Limb (tissue), 2 donors: ENCODE measurements at regions not wholly inside any gene's neighbourhood (a gene's known extent, or its start where the extent isn't known, plus 50 kb on each side); places are given as distances from the start of the nearest gene placed in this dataset.
"Not testable (repeated sequence)": the region's sequence is repeated elsewhere in the genome, so short reads cannot be mapped to it uniquely, and the experiment has no call there.

Experiments used
- DNase-seq, 2 donors: peaks; one replicate each; pipeline ENCODE4 v3.0.0-alpha.2; 2016; ENCODE audit errors: extremely low spot score in 2 of 2

DNA sequence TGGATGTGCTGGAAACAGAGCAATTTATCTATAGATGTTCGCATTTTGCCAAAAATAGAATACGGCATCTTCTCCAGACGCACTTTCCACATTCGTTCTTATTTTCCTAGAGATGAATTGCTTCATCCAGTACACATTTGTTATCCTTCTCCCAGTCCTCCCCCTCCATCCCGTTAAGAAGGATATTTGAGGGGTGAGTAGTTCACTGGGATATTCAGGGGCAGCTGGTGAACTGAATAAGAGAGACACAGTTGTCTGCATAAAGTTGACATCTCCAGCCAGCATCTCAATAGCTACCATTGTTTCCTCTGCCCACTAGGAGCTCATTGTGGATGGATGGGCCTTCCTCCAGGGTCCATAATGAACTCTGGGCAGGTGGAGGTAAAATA, 456.8 kb upstream of the NRP1 start:
- DNase-seq: peak in 1 of 2 donors; percentile 5

DNA sequence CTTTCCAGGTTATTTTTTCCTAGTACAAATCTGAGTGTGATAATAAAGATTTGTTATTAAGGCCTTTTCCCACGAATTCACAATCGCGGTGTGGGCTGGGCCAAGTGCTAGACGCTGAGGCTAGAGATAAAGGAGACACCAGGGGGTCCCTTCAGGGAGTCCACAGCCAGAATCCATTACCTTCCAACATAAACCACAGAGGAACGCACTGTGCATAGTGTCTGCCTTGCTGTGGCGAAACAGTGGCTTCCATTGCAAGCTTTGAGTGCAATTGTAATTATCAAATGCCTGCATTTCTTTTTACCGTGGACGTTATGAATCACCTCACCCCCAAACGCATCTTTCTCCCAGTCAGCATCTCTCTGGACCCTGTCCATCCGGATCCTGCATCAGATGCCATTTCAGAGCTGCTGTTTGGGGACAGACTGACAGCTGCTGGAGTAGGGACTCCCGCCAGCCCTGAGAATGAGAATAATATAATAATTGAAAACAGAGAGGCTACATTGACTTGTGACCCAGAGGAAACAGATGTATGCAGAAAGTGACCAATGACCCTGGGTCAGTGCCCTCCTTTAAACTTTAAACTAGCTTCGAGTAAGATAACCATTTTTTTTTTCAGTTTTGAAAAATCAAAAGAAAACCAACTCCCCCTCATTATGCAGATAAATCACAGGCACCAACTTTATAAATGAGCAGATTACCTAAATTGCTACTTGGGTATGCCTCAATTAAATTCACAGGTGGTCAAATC, 456.2 kb upstream of the NRP1 start:
- DNase-seq: no peak

DNA sequence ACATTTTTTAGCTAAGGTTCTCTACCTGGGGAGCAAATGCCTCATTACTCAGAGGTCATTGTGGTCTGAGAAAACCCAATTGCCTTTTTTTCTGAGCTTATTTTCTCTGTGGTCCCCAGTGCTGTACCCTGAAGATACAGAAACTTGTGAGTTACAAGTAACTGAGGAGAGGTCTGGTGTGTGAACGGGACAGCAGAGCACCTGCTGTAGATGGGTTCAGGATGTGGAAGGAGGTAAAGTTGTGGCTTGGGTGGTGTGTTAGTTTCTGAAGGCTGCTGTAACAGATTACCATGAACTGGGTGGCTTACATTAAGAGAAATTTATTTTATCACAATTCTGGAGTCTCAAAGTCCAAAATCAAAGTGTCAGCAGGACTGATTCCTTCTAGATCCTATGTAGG, 449.1 kb upstream of the NRP1 start:
- no peak for DNase-seq

DNA sequence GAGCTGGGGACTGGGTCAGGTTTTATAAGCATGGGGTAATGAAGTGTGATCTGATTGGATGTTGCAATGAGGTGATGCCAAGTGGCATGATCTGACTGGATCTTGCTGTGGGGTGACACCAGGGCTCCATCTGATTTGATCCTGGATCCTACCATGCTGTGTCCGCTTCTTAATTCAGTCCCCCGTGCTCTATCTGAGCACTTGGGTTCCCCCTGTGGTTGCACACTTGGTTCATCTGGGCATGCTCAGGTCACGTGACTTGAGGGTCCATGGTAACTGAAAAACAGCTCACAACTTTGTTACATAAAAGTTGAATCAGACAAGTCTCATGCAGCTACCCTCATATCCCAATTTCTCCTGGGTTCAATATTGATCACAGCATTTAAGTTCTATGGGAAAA, 448.6 kb upstream of the NRP1 start:
- no peak for DNase-seq

DNA sequence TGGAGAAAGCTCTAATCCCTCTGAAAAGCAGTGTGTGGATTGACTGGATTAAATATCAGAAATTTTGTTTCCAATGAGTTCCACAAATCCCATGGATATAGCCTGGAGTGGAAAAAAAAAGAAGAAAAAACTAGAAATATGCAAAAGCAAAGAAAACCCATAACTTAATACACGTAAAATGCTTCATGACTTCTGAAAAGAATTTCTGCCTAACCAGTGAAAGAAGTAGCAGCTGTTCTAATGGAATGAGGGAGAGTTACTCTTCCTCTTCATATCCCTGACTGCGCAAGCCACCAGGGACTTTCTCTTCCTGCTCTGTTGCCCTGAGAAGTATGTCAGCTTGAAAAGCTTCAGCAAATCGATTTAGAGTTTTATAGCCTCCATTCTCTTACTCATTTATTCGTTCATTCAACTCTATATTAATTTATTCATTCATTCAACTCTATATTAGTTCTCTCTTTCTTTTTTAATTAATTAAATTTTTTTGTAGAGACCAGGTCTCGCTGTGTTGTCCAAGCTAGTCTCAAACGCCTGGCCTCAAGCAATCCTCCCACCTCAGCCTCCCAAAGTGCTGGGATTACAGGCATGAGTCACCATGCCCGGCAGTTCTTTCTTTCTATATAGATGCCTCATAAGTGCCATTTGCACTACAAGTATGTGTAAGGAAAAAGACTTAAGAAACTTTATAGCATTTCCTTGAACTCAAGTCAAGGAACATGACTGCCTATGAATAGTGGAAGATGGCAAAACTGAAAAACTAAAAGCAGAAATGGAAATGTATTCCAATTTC, 447.3 kb upstream of the NRP1 start:
- peak in 1 of 2 donors; percentile 56 for DNase-seq

DNA sequence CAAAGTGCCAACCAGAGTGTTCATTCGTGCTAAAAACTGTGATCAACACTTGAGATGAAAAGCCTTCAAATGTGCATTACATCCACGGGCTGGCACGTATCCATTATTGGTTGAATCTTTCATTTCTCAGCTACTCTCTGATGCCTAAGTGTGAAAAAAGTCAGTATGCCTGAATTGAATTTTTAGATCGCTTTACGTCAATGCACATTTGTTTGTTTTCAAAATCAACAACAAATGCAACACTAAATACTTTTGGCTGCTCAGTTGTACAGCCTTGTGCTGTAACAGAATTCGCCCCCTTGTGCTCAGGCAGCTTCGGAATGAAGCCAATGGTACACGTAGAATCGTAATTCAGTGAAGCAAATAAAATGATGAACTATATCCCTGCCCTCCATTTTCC, 446.5 kb upstream of the NRP1 start:
- no peak for DNase-seq

DNA sequence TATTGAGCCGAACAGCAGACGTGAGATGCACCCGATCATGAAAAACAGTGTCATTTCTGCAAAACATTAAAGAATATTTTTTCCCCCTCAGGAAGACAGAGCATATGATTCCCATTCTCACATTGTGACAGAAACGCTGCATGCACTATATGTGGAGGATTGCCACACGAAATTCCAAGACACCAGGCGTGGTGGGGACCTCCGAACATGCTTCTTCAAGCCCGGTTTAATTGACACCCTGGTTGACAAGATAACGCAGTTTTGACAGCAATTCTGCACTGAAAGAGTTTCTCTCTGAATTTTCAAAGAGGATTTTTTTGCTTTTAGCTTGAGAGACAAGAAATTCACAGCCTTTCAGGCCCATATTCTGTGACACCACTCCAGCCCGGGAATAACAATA, 442.8 kb upstream of the NRP1 start:
- no peak for DNase-seq

DNA sequence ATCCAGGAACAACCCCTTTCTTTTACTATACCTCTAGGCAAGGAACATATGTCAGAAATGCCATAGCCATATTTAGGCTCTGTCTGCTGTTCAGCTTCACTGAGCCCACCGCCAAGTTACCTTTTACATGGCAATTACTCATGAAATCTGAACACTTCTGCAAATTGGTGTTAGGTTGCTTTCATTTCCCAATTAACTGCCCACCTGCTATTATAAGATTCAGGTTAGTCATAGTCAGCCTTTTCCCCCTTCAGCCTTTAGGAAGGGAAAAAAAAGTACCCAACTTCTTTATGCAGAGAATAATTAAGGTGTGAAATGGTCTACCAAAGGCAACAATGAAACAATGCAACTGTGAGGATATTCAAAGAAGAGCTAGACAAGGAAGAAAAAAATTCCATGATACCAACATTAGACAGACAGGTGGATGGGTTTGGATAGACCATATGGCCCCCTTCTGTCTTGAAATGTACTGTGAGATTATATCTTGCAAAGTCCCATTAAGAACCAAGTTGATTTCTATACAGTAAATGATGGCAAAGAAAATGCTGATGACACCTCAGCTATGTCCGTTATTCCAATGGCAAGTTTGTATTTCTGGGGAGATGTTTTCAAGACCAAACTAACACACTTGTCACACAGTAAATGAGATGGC, 442.1 kb upstream of the NRP1 start:
- DNase-seq: no peak

DNA sequence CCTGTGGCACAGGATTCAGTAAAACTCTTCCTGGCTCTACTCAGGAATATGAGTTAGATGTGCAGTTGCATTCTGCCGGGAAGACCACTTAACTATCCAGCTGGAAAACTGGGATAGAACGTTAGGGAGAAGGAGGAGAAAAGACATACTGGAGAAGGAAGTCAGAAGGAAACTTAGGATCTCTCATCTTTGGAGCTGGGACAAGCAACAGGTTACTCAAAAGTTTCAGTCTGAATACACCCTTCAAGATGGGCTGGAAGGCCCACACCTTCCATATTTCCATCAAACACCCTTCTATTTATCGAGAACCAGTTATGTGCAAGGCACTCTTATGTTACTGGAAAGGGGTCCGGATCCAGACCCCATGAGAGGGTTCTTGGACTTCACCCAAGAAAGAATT, 440.4 kb upstream of the NRP1 start:
- DNase-seq: no peak

DNA sequence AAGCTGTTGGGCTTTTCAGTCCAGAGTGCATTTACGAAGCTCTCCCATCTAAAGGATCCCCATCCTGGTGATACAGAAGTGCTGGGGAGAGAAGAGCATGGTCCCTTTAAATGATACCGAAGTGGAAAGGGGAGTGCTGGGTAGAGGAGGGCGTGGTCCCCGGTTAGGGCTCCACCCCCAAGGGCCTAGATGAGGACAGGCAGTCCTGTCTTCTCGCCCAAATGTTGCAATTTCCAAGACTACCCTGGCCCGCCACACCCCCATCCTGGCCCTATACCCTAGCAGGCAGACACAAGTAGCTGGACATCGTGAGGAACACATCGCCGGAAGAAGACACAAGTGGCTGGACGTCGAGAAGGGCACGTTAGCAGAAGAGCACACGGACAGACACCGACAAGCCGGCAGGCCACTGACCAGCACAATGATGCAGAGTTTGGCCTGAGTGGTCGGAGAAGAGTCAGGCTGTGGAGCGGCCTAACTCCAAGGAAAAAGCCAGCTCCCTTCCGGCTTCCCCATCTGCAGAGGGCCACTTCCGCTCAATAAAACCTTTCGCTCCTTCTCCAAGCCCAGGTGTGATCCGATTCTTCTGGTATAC, 439.5 kb upstream of the NRP1 start:
- no peak for DNase-seq

DNA sequence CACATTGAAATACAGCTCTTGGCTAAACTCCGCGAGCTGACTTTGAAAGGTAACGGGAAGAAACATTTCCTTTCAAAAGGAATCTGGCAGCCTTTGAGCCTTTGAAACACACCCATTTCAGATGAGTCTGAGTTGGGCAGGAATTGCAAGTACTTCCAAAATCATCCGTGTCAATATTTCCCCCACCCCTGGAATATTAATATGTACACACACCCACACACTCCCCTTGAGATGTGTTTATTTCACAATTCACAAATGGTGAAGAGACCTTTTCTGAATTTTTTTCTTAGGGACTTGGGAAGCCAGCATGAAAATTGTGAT, 438.7 kb upstream of the NRP1 start:
- DNase-seq: peak in 1 of 2 donors; percentile 54

DNA sequence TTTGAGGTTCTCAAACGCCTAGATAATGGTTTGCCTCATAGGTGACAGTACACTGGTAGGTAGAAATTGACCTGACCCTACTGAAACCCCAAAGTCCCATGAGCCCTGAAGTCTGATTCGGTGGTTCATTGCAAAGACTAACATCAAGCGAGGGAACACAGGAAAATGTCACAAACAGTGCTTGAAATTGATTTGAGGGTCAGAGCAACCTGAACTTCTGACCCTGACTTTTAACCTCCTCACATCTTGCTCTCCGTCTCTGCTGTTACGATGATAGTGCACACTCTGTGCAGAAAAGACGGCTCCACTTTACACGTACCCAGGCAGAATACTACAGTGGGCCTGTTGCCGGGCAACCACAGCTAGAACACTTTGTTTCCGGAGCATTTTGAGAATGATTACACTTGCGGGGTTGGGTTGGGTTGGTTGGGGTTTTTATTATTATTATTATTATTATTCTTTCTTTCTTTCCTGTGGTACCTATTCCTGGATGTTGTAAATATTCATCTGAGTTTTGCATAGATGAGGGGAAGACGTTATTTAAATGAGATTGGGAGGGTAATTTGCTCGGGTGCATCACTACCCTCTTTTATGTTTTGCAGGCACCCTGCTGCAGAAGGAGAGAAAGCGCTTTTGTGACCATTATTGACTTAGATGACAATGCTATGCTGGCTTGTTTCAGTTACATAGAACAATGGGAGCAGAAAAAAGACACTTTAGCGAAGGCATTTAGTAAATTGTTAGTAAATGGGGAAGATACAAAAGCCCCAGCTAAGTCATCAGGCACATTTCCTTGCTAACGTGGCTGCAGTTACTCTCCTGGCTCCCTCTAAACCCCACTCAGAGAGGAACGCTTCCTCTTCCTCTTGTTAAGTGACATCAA, 438.1 kb upstream of the NRP1 start:
- peak; percentile 22 to 62 for DNase-seq

DNA sequence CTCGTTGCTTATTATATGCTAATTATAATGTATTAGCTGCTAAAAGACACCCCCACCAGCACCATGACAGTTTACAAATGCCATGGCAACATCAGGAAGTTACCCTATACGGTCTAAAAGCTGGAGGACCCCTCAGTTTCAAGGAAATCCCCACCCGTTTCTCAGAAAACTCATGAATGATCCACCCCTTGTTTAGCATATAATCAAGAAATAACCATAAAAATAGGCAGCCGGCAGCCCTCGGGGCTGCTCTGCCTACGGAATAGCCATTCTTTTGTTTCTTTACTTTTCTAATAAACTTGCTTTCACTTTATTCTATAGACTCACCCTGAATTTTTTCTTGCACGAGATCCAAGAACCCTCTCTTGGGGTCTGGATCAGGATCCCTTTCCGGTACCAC, 437.4 kb upstream of the NRP1 start:
- not testable (repeated sequence) for DNase-seq

DNA sequence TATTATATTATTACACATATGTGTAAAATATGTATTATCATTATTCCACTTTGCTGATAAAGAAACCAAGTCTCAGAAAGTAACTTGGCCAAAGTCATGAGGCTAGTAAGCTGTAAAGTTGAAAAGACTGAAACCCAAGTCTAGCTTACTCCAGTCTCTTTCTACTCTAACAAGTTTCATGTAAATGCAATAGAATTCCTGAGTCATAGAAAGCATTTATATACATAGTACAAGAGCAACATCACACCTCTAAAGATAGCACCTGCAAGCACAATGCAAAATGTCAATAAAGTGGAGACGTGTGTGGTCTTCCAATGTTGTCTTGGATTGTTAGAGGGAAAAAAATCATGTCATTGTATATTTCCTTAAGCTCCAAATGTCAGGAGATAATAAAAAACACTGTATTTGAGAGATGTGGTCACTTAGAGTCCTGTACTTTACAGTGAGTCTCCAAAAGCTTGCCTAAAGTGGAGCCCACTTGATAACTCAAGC, 430.3 kb upstream of the NRP1 start:
- no peak for DNase-seq

DNA sequence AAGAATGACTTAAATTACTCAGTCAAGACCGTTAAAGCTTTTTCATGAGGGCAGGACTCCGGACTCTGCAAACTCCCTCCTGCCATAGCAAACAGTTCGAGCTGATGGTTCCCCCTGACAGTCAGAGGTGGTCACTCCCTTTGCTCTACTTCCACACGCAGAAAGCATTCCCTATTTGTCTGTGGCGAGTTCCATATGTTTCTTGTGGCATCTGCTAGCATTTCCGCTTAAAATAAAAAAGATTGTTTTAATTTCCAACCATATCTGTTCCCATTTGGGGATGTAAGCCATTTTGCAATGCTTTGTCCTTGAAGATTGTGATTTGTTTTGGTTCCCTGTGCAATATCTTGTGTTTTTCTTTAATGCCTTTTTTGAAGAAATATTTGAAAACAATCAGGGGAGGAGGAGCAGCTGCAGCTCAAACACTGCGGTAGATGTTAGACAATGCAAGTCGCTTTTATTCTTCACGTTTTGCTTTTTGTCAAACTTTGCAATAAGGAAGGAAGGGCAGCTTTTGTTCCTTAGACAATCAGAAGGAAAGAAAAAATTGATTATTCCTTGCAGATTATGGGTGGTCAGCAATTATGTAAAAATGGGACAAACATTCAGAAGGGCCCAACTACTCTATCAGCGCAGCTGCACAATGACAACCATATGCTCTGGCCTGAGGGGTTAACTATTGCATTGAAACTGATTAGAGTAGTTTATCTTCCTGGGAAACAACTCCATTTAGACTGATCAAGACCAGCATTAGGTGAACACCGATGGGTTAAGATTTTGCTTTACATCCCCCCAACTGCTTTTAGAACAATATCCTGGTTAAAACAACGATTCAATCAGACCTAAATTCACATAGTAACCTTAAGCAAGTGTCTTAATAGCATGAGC, 425.8 kb upstream of the NRP1 start:
- no peak for DNase-seq

DNA sequence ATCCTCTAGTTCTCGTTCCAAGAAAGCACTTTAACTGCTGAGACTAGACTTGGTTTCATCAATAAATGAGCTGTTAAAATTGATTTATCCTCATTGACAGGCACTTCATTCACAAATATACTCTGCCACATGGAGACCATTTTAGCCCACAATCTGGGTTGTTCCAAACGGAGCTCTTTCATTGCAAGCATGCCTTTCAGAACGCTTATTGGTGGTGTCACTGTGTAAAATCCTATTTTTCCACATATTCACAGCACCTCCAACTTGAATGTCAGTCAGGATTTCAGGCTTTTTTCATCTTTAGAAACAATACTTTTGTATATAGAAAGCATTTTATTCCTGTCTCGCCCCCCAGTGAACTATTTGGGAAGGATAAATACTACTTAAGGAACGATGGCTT, 424.7 kb upstream of the NRP1 start:
- DNase-seq: no peak

DNA sequence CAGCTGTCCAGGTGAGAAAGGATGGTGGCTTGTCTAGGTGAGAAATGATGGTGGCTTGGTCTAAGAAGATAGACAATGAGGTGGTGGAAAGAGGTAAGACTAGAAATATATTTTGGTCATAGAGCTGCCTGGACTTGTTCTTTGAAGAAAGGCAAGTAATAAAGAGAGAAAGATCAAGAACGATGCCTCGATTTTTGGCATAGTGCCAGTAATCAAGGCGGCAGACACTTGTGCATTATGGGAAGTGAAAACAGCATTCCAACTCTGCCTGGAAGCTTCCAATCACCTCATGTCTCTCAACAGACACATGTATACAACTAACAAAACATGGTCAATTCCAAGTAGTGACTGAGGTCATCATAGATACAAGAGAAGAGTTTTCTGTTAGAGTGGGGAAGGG, 423.8 kb upstream of the NRP1 start:
- DNase-seq: no peak

DNA sequence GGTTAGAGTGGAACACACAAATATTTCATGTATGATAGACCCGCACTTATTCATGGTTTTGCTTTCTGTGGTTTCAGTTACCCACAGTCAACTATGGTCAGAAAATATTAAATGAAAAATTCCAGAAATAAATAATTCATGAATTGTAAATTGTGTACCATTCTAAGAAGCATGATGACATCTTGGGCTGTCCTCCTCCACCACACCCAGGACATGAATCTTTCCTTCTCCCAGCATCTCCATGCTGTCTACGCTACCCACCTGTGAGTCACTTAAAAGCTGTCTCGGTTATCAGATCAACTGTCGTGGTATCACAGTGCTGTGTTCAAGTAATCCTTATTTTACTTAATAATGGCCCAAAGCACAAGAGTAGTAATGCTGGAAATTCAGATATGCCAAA, 419.6 kb upstream of the NRP1 start:
- DNase-seq: no peak

DNA sequence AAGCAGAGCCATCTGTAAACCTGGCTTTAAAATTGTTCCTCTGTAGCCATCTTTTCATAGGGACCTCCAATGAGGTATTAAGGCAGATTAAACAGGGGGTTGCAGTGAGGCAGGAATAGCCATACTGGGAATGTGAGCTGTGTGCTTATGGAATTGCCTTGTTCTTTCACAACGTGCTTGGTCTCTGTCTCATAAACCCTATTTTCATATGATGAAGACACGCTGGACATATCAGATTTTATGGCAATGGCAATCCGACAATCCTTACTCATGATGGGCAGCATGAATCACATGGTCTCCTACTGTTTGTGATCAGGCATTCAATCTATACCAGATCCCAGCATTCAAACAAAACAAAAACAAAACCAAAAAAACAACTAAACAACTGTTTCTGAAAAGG, 418.9 kb upstream of the NRP1 start:
- DNase-seq: no peak

DNA sequence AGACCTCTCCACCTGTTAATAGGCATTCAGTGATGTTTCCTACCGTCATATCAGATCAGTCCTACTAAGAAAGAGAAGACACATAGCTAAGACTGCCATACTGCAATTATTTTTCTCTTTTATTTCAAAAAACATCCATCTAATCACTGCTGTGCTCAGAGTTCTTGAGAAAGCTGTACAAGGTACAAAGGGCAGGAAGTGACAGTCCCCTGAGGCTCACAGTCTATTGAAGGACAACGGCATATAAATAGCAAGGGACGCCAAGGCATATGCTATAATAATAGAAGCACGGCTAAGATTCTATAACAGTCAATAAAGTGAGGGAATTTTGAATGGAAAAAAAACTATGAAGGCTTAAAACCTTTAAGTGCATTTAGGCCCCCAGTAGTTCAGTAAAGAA, 415.3 kb upstream of the NRP1 start:
- no peak for DNase-seq
